NCI-H446 (cell line): ENCODE measurements at regions not wholly inside any gene's neighbourhood (a gene's known extent, or its start where the extent isn't known, plus 50 kb on each side); places are given as distances from the start of the nearest gene placed in this dataset.

Source experiments
- DNase-seq, 2 experiments: peaks; one replicate each; lab custom pipeline; 2025; lab: John Stamatoyannopoulos, UW

DNA sequence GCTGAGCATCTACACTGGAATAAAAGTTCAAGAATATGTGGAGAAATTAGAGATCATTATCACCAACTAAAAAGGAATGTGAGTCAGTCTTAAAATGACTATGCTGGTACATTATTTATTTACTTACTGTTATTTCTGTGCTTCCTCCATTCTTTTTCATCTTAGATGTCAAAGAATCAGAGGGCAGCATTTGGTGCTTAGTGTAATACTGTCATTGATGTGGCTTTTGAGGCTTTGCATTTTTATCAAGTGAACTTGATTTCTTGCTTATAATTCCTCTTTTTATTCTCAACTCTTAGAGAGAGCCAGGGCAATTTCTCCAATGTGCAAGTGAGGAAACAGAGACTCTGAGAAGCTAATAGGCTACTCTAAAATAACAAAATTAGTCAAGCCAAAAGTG is 163.7 kb upstream of the TRPC7 start:
- DNase-seq, result no peak

DNA sequence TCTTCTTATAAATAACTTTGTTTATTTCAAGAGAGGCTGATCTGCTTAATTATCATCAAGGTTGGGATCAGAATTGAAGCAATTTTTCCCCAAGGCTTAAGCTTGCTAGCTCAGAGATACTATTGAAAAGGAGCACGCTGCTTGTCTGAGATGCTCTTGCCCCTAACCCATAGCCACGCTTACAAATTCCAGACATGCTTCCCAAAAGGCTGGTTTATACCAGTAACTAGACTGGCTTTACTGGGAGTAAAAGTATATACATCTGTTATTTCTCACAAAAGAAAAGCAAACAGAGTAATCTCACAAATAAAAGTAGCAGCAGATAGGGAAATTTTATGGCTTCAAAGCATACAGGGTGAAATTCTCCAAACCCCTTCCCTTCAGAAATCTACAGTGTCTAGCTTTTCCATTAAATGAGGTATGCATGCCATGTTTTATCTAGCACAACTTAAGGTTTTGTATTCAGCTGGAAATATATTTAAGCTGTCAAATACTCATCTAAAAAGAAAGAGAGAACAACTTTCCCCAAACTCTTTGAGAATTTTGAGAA is 163.2 kb upstream of the TRPC7 start:
- DNase-seq, result no peak

DNA sequence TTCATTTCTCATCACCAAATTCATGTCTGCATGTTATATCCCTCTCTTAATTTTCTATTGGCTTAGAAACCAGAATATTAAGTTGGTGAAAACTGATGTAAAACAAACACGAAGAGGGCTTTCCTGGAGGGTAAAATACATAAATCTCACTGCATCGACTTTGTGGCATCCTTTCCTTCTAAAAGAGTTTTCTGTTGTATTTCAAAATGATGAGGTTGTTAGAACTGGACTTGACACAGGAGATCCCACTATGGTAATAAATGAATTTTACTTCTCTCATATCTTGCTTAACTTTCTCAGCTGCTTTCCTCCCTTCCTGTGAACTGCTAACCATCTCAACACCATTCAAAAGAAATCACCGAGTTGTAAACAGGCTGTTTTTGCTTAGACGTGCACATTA is 162.0 kb upstream of the TRPC7 start:
- no peak for DNase-seq

DNA sequence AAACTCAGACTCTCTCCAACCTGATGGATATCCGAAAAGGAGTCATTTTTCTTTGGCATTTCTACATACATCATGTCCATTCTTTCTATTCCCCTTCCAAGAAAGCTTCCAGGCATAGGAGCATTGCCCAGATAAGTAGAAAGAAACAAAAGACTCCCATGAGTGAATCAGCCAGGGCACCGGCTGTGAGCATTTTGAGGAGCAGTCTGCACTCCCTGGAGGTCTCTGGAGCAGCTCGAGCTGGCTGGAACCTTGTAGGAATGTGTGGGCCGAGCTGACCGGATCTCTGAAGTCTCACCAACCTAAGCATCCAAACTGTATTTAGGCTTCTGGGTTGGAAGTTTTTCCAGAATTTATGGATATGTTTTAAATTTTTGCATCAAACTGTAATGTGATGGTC is 161.4 kb upstream of the TRPC7 start:
- DNase-seq, result no peak

DNA sequence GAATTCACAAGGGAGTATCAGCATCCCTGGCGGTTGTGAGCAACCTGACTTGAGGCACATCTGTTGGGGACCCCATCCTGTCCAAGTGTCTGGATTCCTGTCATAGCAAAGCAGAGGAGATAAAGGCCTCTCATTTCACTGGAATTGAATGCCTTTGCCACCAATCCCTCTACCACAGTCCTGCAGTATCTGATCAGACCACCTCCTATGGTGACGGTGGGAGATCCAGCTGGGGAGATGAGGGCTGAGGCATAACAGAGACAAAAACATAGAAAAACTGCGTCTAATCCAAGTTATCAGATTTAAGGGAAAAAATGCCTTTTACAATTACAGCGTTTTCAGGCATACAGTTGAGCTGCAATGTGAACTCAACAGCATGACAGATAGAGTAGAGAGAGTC is 160.7 kb upstream of the TRPC7 start:
- DNase-seq, result no peak

DNA sequence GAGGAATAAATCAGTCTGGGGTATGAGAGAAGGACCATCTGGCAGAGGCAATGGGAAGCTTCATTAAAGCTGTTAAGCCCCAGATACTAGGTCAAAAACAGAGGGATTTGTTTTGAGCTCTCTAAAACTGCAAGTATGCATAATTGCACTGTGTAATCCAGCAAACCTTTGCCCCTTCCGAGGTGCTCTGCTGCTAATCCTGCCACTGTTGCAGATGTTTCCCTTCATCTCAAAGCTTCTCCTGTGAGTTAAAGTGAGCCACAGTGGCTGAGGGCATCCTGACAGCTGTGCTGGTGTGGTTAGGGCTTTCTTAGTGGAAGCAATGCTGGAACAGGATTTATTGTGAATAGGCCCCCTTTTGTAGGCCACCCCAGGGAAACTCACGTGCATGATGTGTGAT is 160.3 kb upstream of the TRPC7 start:
- no peak for DNase-seq

DNA sequence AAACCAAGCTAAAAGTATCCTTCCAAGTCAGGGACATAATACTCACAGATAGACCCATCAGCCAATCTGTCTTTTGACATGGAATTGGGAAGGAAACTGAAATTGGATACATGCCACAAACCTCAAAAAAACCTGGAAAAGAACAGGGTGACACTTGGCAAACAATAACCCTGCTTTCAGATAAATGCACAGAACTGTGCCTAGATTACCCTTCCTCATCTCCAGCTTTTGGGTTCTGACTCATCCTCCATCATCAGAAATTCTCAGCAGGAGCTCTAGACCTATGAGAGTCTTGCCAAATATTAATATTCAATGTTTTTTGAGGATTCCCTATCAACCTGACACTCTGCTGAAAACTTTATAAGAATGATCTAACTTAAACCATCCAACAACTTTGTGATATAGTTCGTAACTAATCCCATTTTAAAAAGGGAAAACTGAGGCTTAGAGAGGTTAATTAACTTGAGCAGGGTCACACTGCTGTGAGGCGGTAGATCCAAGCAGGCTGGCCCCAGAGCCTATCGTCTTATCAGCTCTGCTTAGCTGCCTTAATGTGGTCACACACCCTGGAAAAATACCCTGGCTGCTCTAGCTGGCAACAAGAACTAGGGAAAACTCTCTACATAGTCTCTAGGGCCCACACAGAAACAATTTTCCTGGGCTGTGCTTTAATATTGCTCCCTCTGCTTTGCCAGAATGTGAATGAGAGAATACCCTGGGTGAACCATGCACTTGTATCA is 157.0 kb upstream of the TRPC7 start:
- peak in 1 of 2 experiments; percentile 1 for DNase-seq

DNA sequence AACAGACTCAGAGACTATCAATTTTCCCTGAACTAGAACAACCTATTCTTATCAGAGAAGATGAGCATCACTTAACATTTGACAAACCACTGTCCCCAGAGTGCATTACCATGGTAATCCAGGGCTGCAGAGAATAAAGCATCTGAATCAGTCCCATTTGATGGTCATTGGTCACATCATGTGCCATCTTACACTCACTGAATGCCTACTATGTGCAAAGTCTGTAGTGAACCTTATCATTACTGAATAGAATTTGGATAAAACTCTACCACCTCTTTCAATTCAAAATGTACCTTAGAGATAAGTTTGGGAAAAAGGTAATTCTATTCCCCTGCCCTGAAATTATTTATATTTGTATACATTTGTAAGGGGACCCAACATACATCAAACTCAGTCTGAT is 156.4 kb upstream of the TRPC7 start:
- DNase-seq, result no peak

DNA sequence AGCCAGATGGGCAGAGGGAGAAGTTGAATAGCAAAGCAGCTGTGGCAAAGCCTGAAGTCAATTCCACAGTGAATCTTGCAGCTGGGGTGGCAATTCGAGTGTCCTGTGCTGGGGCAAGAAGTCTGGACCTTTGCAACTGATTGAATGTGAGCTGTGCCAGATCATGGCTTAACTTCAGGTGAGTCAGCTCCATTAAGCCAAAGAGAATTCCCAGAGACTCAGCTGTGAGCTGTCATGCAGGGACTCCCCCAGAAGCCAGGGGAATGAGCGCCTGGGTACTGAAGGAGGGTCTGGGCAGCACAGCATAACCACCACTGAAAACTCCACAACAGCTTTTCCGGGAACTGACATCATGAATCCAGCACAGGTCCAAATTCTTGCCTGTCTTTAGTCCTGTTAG is 153.5 kb upstream of the TRPC7 start:
- DNase-seq, result no peak

DNA sequence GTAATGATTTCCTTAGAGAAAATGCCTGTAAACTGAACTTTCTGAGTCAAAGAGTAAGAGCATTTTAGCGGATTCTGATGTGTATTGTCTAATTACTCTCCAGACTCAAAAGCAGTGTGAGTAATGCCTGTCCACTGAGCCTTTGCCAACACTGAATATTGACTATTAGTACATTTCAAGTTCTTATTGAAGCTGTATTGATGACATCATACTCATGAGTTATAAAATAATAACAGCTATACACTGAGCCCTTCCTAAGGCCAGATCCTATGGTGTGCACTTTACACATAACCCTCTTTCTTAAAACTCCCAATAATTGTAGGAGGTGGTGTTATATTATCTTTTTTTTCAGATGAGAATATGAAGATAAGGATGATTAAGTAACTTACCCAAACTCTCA is 152.8 kb upstream of the TRPC7 start:
- DNase-seq, result no peak

DNA sequence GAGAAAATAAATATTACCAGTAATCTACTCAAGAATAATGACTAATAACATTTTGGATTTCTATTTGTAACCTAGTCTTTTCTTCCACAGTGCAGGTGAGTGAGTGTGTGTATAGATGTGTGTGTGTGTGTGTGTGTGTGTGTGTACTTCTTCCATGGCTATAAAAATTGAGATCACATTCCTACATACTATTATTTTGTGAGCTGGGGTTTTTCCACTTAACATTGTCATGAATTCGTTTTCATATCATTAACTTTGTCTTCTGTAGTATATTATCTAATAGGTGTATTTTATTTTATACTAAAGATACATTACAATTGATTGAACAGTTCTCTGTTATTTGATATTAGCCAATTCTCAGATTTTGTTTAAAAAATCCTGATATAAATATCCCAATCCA is 152.4 kb upstream of the TRPC7 start:
- no peak for DNase-seq

DNA sequence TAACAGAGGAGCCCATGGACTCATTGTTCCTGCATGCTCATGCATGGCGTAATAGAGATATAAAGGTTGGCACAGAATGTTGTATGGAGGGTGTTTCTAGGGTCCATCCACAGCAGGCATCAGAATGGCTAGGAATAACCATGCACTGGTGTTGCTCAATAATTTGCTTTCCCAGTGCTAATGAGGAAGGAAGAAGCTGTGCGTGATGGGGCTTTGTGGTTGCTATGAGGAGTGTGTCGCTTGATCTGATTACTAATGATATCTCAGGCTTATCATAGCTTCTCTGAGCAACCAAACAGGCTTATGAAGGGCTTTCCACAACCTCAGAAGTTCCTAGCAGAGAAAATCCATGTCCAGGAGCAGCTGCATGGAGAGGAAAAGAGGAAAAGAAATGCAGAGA is 151.3 kb upstream of the TRPC7 start:
- DNase-seq, result no peak

DNA sequence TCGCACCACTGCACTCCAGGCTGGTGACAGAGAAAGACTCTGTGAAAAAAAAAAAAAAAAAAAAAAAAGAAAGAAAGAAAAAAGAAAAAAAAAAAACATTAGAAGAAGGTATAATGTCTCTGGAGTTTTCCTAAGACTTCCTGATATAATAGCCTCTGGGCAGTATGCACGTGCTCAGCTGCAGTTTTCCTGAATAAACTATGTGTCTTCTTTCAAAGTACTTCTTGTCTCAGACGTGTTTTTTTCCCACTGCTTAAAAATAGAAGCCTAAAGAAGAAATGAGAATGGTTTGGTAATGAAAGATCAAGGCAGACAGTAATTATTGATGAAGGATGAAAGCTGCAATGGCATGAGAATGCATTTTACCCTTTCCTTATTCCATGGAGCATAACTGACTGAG is 148.1 kb upstream of the TRPC7 start:
- DNase-seq, result no peak

DNA sequence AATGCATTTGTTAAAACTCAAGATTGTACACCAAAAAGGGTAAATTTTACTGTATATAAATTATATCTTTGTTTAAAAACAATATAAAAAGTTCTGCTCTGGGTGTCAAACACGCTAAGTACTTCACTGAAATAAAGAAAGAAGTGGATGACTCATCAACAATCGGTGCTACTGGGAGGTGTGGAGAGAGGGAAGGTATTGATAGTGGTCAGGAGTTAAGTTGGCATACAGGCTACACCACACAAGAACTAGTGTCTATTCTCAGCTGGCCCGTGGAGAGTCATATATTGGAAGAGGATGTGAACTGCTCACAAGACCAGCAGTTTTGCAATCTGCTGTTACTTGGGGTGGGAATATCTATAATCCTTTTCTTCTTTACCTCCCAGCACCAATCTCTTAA is 145.7 kb upstream of the TRPC7 start:
- DNase-seq, result no peak

DNA sequence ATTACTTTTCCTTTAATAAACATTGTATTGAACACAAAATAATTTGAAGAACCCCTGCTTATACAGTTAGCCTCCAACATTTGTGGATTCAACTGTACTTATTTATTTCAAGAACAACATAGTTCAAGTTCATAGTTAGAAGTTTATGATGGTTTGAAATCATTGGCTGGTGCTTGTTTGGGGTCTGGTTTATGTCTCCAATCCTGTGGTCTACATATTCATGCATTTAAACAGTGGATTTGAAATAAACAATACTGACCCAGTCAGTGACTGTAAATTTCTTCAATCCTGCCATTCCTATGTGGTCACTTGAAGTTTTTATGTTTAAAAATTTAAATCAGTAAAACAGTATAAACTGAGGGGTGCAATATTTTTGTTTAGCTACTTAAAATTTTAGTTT is 145.1 kb upstream of the TRPC7 start:
- no peak for DNase-seq

DNA sequence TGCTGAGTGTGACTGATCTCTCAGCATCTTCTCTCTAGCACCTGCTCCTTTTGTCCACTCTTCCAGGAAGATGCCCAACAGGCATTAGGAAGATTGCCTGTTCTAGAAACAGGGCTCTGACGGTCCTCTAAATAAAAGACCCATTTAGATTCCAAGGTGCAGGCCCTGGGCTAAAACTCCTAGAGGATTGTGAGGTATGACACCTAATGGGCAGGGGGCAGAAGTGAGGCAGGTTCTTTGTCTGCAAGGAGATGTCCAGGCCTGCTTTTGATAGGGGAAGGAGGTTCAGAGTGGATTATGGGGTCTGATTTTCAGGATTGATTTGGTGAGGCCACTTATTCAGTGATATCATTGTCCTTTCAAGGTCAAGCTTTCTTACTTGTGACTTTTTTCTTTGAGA is 140.8 kb upstream of the TRPC7 start:
- no peak for DNase-seq

DNA sequence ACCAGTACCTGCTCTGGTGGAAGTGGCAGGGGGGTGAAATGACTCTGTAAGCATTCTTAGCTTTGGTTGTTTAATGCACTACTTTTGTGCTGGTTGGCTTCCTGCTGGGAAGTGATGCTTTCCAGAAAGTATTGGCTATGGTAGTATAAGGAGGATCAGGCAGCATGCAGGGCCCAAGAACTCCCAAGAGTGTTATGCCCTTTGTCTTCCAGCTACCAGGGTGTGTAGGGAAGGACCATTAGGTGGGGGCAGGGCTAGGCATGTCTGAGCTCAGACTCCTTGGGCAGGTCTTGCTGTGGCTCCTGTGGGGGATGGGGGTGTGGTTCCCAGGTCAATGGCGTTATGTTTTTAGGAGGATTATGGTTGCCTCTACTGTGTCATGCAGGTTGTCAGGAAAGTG is 135.8 kb upstream of the TRPC7 start:
- no peak for DNase-seq

DNA sequence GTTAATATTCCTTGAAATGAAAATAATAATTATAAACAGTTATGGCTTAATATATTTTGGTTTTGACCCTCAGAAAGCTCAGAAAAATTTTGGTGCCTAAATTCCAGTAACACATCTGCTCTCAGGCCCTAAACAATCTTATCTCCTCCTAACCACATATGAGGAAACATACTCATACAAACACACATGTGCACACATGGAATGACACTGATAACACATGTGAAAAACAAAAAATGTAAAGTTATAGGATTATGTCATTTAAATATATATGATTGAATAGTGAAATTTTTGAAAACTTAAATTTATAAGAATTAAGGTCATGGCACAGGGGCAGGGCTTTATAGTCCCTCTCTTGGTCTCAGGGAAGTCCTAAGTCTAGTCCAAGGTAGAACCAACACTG is 127.2 kb upstream of the TRPC7 start:
- DNase-seq, result no peak

DNA sequence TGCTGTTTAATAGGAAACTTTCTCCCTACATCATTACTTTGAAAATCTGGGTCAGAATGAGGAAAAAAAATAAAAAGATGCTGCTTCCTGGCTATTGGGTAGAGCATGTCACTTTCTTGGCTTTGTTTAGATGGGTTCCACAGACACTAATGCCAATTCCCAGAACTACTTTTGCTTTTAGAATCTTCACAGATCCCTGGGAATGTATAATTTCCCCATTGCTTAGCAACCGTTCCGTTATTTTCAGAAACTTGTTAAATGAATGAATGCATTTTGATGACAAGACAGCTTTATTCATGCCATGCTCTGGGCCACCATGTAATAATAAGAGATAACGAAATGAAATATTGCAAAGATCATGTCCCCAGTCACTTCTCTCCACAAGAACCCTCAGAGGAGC is 126.5 kb upstream of the TRPC7 start:
- DNase-seq, result no peak

DNA sequence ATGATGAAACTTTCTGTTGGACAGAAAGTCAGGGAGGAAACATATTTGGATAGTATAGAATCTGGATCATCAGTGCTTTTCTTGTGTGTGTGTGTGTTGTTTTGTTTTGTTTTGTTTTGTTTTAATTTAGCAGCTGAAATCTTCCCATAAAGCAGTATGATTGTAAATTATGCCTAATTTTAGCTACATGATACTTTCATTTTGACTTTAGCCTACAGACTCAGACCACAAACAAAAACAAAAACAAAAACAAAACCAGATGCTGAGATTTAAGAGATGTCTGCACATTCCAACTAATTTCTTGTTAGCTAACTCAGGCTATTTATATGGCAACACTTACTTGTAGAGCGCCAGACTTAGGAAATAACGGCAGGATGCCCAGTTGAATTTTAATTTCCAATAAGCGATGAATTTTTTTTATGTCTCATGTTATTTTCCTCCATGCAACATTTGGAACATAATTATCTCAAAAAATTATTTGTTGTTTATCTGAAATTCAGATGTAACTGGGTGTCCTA is 119.5 kb upstream of the TRPC7 start:
- DNase-seq, result no peak

DNA sequence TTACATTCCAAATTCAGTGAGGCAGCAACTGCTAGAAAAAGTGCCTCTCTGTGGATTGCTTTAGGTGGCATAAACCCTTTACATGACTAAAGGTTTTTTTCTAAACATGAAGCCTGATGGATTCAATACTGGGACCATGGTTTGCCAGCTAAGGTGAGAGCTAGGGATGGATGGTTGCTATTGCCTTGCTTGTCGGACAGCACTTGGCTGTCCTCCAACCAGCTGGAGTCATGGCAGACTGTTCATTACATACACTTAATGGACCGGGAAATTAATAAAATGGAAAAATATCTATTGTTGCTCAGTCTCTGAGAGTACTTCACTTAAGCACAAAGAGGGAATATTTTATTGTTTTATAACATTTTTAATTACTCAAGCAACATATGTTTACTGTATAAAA is 116.9 kb upstream of the TRPC7 start:
- DNase-seq, result peak in 1 of 2 experiments; percentile 1

DNA sequence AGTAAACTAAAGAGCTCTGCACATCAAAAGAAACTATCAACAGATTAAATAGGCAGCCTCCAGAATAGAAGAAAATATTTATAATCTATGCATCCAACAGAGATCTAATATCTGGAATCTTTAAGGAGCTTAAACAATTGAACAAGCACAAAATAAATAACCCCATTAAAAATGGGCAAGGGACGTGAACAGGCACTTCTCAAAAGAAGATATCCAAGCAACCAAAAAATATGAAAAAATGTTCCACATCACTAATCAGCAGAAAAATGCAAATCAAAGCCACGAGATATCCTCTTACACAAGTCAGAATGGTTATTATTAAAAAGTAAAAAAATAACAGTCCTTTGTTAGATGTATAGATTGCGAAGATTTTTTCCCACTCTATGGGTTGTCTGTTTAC is 109.1 kb upstream of the TRPC7 start:
- no peak for DNase-seq

DNA sequence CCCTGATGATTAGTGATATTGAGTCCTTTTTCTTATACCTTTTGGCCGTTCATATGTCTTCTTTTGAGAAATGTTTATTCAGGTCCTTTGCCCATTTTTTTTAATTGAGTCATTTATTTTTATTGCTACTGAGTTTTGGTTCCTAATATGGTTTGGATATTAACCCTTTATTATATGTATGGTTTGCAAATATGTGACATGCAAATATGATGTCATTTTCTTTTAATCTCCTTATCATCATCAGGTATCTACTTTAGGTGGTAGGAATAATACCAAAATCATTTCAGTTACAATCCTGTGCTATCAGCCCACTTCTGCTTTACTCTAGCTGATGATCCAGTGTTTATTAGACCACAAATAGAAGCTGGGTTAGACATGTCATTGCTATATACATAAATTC is 102.3 kb upstream of the TRPC7 start:
- DNase-seq, result no peak

DNA sequence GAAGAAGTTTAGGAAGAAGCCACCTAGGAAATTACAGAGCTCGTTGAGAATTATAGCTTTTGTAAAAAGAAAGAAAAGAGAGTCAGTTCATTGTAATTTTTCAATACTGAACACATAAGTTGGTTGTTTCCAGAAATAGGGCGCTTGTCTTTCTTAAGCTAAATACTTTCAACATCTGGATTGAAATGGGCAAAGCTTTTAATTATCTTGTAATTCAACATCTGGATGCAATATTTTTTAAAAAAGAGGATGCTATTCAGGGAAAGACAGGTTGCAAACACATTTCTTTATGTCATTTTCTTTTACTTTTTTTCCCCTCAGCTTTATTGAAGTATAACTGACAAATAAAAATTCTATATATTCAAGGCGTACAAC is 100.7 kb upstream of the TRPC7 start:
- DNase-seq, result no peak
